Keratinocyte (primary cell): ENCODE measurements at regions not wholly inside any gene's neighbourhood (a gene's known extent, or its start where the extent isn't known, plus 50 kb on each side); places are given as distances from the start of the nearest gene placed in this dataset.

Experiments
- DNase-seq: peaks from one replicate; pipeline ENCODE4 v3.0.0-alpha.2; 2011; ENCODE audit warnings: low read depth, missing footprints, low spot score
- FAIRE-seq: peaks from 2 replicates; lab custom pipeline; 2011; peaks lifted over from hg19 to GRCh38; lab: Jason Lieb, UNC
- H2AFZ ChIP-seq: 2 replicates; pipeline ENCODE4 v1.6.0; 2012; ENCODE audit warnings: low read length, control low read depth, inconsistent platforms; ENCODE audit not compliant: control insufficient read depth
- H3K27ac ChIP-seq: 2 replicates; pipeline ENCODE4 v1.5.1; 2011; ENCODE audit warnings: low read length; ENCODE audit not compliant: control insufficient read depth, insufficient read depth
- H3K27me3 ChIP-seq: 3 replicates; pipeline ENCODE4 v1.6.0; 2011; ENCODE audit warnings: low read length; ENCODE audit not compliant: control insufficient read depth, insufficient read depth; ENCODE audit errors: extremely low read depth
- H3K36me3 ChIP-seq, 2 experiments: 2 replicates in 1 of 2; 3 replicates in 1 of 2; pipeline ENCODE4 v1.5.1; 2011; ENCODE audit warnings: low read length in 2 of 2, mild to moderate bottlenecking in 1 of 2; ENCODE audit not compliant: control insufficient read depth in 2 of 2, insufficient read depth in 2 of 2; ENCODE audit errors: extremely low read depth in 1 of 2
- H3K4me1 ChIP-seq: 3 replicates; pipeline ENCODE4 v1.5.1; 2011; ENCODE audit warnings: low read length; ENCODE audit not compliant: control insufficient read depth, insufficient read depth; ENCODE audit errors: extremely low read depth
- H3K4me2 ChIP-seq: 3 replicates; pipeline ENCODE4 v1.6.0; 2011; ENCODE audit warnings: low read depth, low read length; ENCODE audit not compliant: control insufficient read depth, insufficient read depth; ENCODE audit errors: extremely low read depth
- H3K4me3 ChIP-seq, 3 experiments: fragments of 200-600 bp in 1 of 3; sonication (generic) in 1 of 3; 2 replicates in 2 of 3; 3 replicates in 1 of 3; pipeline ENCODE4 v1.5.1; 2011 to 2016; ENCODE audit warnings: low read length in 3 of 3, mild to moderate bottlenecking in 3 of 3, control low read depth in 2 of 3, inconsistent platforms in 1 of 3, low read depth in 1 of 3, mixed read lengths in 1 of 3, mixed run types in 1 of 3, moderate library complexity in 1 of 3; ENCODE audit not compliant: control insufficient read depth in 2 of 3, insufficient read depth in 2 of 3; ENCODE audit errors: extremely low read depth in 1 of 3
- H3K79me2 ChIP-seq: 2 replicates; pipeline ENCODE4 v1.6.0; 2012; ENCODE audit warnings: low read length; ENCODE audit not compliant: control insufficient read depth, insufficient read depth
- H3K9ac ChIP-seq: 3 replicates; pipeline ENCODE4 v1.6.0; 2011; ENCODE audit warnings: low read length; ENCODE audit not compliant: control insufficient read depth, insufficient read depth; ENCODE audit errors: extremely low read depth
- H3K9me1 ChIP-seq: 3 replicates; pipeline ENCODE4 v1.6.0; 2011; ENCODE audit warnings: low read length; ENCODE audit not compliant: control insufficient read depth, insufficient read depth; ENCODE audit errors: extremely low read depth
- H3K9me3 ChIP-seq: 2 replicates; pipeline ENCODE4 v1.5.1; 2012; ENCODE audit warnings: low read depth, low read length; ENCODE audit not compliant: control insufficient read depth
- H4K20me1 ChIP-seq: 3 replicates; pipeline ENCODE4 v1.6.0; 2011; ENCODE audit warnings: low read length; ENCODE audit not compliant: control insufficient read depth, insufficient read depth; ENCODE audit errors: extremely low read depth
- EZH2 ChIP-seq: IDR thresholded peaks from one replicate; pipeline ENCODE4 v1.6.1; 2012; ENCODE audit warnings: inconsistent platforms, mild to moderate bottlenecking, low read length, moderate library complexity
- dilution Hi-C: fragments of 300-500 bp; cut with MboI; formaldehyde crosslinking; loops from one replicate; pipeline ENCODE4 v1.7.0; 2020; ENCODE audit warnings: low sequenced_read_pairs; ENCODE audit not compliant: extremely low pct_ligation_motif_present
- TF ChIP-seq, protein P1 (sequence below), 3 experiments: IDR thresholded peaks in 1 of 3; conservative IDR thresholded peaks in 1 of 3; optimal IDR thresholded peaks in 1 of 3; 2 replicates in 2 of 3; 3 replicates in 1 of 3; pipeline versions ENCODE3 to v1.5.1; 2011; ENCODE audit warnings: low read length in 3 of 3, mild to moderate bottlenecking in 3 of 3, moderate library complexity in 2 of 3, control low read depth in 1 of 3, inconsistent platforms in 1 of 3; ENCODE audit not compliant: insufficient read depth in 2 of 3; ENCODE audit errors: extremely low read depth in 1 of 3

DNA sequence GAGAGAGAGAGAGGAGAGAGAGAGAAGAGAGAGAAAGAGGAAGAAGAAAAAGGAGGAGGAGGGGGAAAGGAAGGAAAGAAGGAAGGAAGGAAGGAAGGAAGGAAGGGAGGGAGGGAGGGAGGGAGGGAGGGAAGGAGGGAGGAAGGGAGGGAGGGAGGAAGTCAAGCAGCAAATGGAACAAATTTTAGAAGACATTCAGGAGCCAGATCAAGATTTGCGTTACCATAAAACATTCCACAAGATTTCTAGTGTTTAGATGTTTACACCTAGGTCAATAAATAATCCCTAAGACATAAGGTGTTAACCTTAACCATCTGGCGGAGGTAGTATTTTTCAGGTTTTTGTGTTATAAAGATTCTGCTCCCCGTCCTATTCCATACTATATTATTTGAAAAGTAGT is 1320.1 kb upstream of the PRMT6 start:
- dilution Hi-C loops, result no loop called here
- TF ChIP-seq, protein P1, sequence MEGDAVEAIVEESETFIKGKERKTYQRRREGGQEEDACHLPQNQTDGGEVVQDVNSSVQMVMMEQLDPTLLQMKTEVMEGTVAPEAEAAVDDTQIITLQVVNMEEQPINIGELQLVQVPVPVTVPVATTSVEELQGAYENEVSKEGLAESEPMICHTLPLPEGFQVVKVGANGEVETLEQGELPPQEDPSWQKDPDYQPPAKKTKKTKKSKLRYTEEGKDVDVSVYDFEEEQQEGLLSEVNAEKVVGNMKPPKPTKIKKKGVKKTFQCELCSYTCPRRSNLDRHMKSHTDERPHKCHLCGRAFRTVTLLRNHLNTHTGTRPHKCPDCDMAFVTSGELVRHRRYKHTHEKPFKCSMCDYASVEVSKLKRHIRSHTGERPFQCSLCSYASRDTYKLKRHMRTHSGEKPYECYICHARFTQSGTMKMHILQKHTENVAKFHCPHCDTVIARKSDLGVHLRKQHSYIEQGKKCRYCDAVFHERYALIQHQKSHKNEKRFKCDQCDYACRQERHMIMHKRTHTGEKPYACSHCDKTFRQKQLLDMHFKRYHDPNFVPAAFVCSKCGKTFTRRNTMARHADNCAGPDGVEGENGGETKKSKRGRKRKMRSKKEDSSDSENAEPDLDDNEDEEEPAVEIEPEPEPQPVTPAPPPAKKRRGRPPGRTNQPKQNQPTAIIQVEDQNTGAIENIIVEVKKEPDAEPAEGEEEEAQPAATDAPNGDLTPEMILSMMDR (optimal IDR thresholded peaks at IDR 0.05 in 1 of 3, IDR thresholded peaks at IDR 0.05 in 1 of 3, conservative IDR thresholded peaks at IDR 0.05 in 1 of 3; ENCODE audit: extremely low read depth in 1 of 3, insufficient read depth in 2 of 3, low read length in 3 of 3), result no peak
- no peak for TF ChIP-seq EZH2
- no peak overlapping the region for H3K4me3 ChIP-seq
- no peaks in the 10 kb centered on the region for H3K36me3 ChIP-seq
- DNase-seq (no peak), FAIRE-seq (no peak)
- H2AFZ ChIP-seq, result no peak overlapping the region
- H3K9me3 ChIP-seq, result no peaks in the 10 kb centered on the region
- H3K27ac ChIP-seq, result no peak overlapping the region
- H3K4me2 ChIP-seq, result no peak overlapping the region
- no peak overlapping the region for H3K9ac ChIP-seq
- H4K20me1 ChIP-seq, result no peaks in the 10 kb centered on the region
- H3K9me1 ChIP-seq, result no peaks in the 10 kb centered on the region
- no peaks in the 10 kb centered on the region for H3K79me2 ChIP-seq
- H3K27me3 ChIP-seq, result no peaks in the 10 kb centered on the region
- H3K4me1 ChIP-seq, result no peaks in the 10 kb centered on the region

DNA sequence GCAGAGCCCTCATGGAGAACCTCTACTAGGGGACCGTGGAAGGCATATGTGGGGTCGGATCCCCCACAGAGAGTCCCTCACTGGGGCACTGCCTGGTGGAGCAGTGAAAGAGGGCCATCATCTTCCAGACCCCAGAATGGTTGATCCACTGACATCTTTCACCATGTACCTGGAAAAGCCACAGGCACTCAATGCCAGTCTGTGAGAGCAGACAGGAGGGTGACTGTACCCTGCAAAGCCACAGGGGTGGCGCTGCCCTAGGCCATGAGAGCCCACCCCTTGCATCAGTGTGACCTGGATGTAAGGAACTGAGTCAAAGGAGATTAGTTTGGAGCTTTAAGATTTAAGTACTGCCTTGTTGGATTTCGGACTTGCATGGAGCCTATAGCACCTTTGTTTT is 1276.7 kb upstream of the PRMT6 start:
- FAIRE-seq (no peak), DNase-seq (no peak)
- dilution Hi-C loops, result no loop called here
- no peaks in the 10 kb centered on the region for H3K9me3 ChIP-seq
- TF ChIP-seq, protein P1 (optimal IDR thresholded peaks at IDR 0.05 in 1 of 3, IDR thresholded peaks at IDR 0.05 in 1 of 3, conservative IDR thresholded peaks at IDR 0.05 in 1 of 3; ENCODE audit: extremely low read depth in 1 of 3, insufficient read depth in 2 of 3, low read length in 3 of 3), result no peak
- no peak for TF ChIP-seq EZH2
- no peaks in the 10 kb centered on the region for H3K9me1 ChIP-seq
- H3K27me3 ChIP-seq, result no peaks in the 10 kb centered on the region
- H3K4me2 ChIP-seq, result no peak overlapping the region
- no peak overlapping the region for H3K4me3 ChIP-seq
- no peak overlapping the region for H2AFZ ChIP-seq
- H3K79me2 ChIP-seq, result no peaks in the 10 kb centered on the region
- no peaks in the 10 kb centered on the region for H4K20me1 ChIP-seq
- no peaks in the 10 kb centered on the region for H3K36me3 ChIP-seq
- H3K27ac ChIP-seq, result no peak overlapping the region
- no peak overlapping the region for H3K9ac ChIP-seq
- no peaks in the 10 kb centered on the region for H3K4me1 ChIP-seq
